SK-N-SH (cell line): ENCODE measurements at regions not wholly inside any gene's neighbourhood (a gene's known extent, or its start where the extent isn't known, plus 50 kb on each side); places are given as distances from the start of the nearest gene placed in this dataset.
"Not testable (repeated sequence)": the region's sequence is repeated elsewhere in the genome, so short reads cannot be mapped to it uniquely, and the experiment has no call there.

Source experiments
- CTCF ChIA-PET: fragments of 300-600, 350-600 bp; formaldehyde crosslinking; extraction: SDS; loops from one replicate; lab custom pipeline; 2021; lab: Yijun Ruan, JAX
- POLR2A ChIA-PET: fragments of 350-600 bp; sonication (Branson Sonifier 250); formaldehyde crosslinking; extraction: SDS; loops from one replicate; lab custom pipeline; 2020; ENCODE audit warnings: antibody characterized with exemption, inconsistent platforms; lab: Yijun Ruan, JAX
- DNase-seq: peaks from one replicate; pipeline ENCODE4 v3.0.0; 2012
- H2AFZ ChIP-seq: fragments of 200-600 bp; sonication (generic); 2 replicates; pipeline ENCODE4 v1.8.1; 2016; ENCODE audit warnings: antibody characterized with exemption, mild to moderate bottlenecking, low read depth
- H3F3A ChIP-seq: fragments of 200-600 bp; sonication (generic); replicated peaks from 2 replicates; pipeline ENCODE3; 2016; ENCODE audit warnings: antibody characterized with exemption, mild to moderate bottlenecking; ENCODE audit not compliant: insufficient read depth
- H3K27ac ChIP-seq, 2 experiments: fragments of 200-500 bp in 1 of 2; fragments of 200-600 bp in 1 of 2; sonication (Bioruptor generic) in 1 of 2; sonication (generic), shearing (Covaris generic) in 1 of 2; 2 replicates each; pipeline versions ENCODE4 v1.5.1 to v1.6.1; 2014 to 2016; ENCODE audit warnings: low read depth in 2 of 2, inconsistent platforms in 1 of 2, low read length in 1 of 2, mild to moderate bottlenecking in 1 of 2, mixed read lengths in 1 of 2
- H3K27me3 ChIP-seq: fragments of 200-600 bp; sonication (generic), shearing (Covaris generic); 2 replicates; pipeline ENCODE4 v1.6.1; 2016; ENCODE audit warnings: mixed run types; ENCODE audit not compliant: insufficient read depth
- H3K36me3 ChIP-seq, 2 experiments: fragments of 200-500 bp in 1 of 2; fragments of 200-600 bp in 1 of 2; sonication (Bioruptor generic) in 1 of 2; sonication (generic) in 1 of 2; replicated peaks in 1 of 2; 2 replicates each; pipeline versions ENCODE3 to v1.5.1; 2014 to 2016; ENCODE audit warnings: low read length in 1 of 2, mild to moderate bottlenecking in 1 of 2; ENCODE audit not compliant: insufficient read depth in 2 of 2, control insufficient read depth in 1 of 2
- H3K4me1 ChIP-seq, 2 experiments: fragments of 200-500 bp in 1 of 2; fragments of 200-600 bp in 1 of 2; sonication (Bioruptor generic) in 1 of 2; sonication (generic), shearing (Covaris generic) in 1 of 2; 2 replicates each; pipeline versions ENCODE4 v1.5.1 to v1.6.1; 2014 to 2016; ENCODE audit warnings: low read depth in 1 of 2, low read length in 1 of 2, mixed run types in 1 of 2; ENCODE audit not compliant: insufficient read depth in 2 of 2, control insufficient read depth in 1 of 2
- H3K4me2 ChIP-seq: fragments of 200-600 bp; sonication (generic), shearing (Covaris generic); 2 replicates; pipeline ENCODE4 v1.6.1; 2017; ENCODE audit warnings: mixed run types
- H3K4me3 ChIP-seq, 2 experiments: fragments of 200-500 bp in 1 of 2; fragments of 200-600 bp in 1 of 2; sonication (Bioruptor generic) in 1 of 2; sonication (generic), shearing (Covaris generic) in 1 of 2; 2 replicates each; pipeline versions ENCODE4 v1.5.1 to v1.8.1; 2014 to 2016; ENCODE audit warnings: low read depth in 2 of 2, inconsistent platforms in 1 of 2, low read length in 1 of 2, mild to moderate bottlenecking in 1 of 2, mixed read lengths in 1 of 2, moderate library complexity in 1 of 2
- H3K79me2 ChIP-seq: fragments of 200-600 bp; sonication (generic); 2 replicates; pipeline ENCODE4 v1.8.1; 2017; ENCODE audit warnings: mild to moderate bottlenecking; ENCODE audit not compliant: insufficient read depth
- H3K9ac ChIP-seq: fragments of 200-600 bp; sonication (generic); 2 replicates; pipeline ENCODE4 v1.6.1; 2017; ENCODE audit warnings: mixed run types
- H3K9me2 ChIP-seq: fragments of 200-600 bp; sonication (generic); 2 replicates; pipeline ENCODE4 v1.6.1; 2017; ENCODE audit warnings: mixed run types
- H3K9me3 ChIP-seq: fragments of 200-600 bp; sonication (generic); 2 replicates; pipeline ENCODE4 v1.6.1; 2017; ENCODE audit warnings: mixed run types, mild to moderate bottlenecking, moderate library complexity
- H4K20me1 ChIP-seq: fragments of 200-600 bp; sonication (generic); 2 replicates; pipeline ENCODE4 v1.6.1; 2017; ENCODE audit warnings: mild to moderate bottlenecking, mixed run types; ENCODE audit not compliant: insufficient read depth
- CHD2 ChIP-seq: fragments of 150-350 bp; IDR thresholded peaks from 2 replicates; pipeline ENCODE4 v1.6.1; 2018; ENCODE audit warnings: low read length; ENCODE audit not compliant: partially characterized antibody
- ELF1 ChIP-seq: IDR thresholded peaks from 2 replicates; pipeline ENCODE4 v1.4.0; 2012
- EZH2phosphoT487 ChIP-seq: fragments of 200-600 bp; sonication (generic); IDR thresholded peaks from 2 replicates; pipeline ENCODE4 v1.6.1; 2017; ENCODE audit warnings: low read depth, mixed run types, mild to moderate bottlenecking, antibody characterized with exemption, moderate library complexity, borderline replicate concordance
- GATA2 ChIP-seq: sonication (generic); formaldehyde crosslinking; IDR thresholded peaks from 2 replicates; pipeline ENCODE4 v1.5.0; 2020; ENCODE audit warnings: mild to moderate bottlenecking, missing genetic modification reagents
- JUND ChIP-seq: IDR thresholded peaks from 2 replicates; pipeline ENCODE4 v1.4.0; 2012
- MEF2A ChIP-seq: IDR thresholded peaks from 2 replicates; pipeline ENCODE4 v1.4.0; 2012; ENCODE audit warnings: low read depth, borderline replicate concordance
- POLR2AphosphoS5 ChIP-seq: IDR thresholded peaks from 2 replicates; pipeline ENCODE4 v1.6.1; 2012; ENCODE audit warnings: low read depth, low read length
- RCOR1 ChIP-seq: fragments of 150-350 bp; IDR thresholded peaks from 2 replicates; pipeline ENCODE4 v1.6.1; 2017; ENCODE audit warnings: antibody characterized with exemption, low read length
- RFX5 ChIP-seq: IDR thresholded peaks from 2 replicates; pipeline ENCODE4 v1.6.1; 2012; ENCODE audit warnings: mild to moderate bottlenecking, improper control_type of control experiment, low read length
- RXRA ChIP-seq: IDR thresholded peaks from 2 replicates; pipeline ENCODE4 v1.4.0; 2012; ENCODE audit warnings: low read depth, mild to moderate bottlenecking, borderline replicate concordance
- SIN3A ChIP-seq: IDR thresholded peaks from 2 replicates; pipeline ENCODE4 v1.6.1; 2012; ENCODE audit warnings: low read depth, mild to moderate bottlenecking, low read length, moderate library complexity, borderline replicate concordance
- SMC3 ChIP-seq: IDR thresholded peaks from 2 replicates; pipeline ENCODE4 v1.6.1; 2012; ENCODE audit warnings: low read depth, low read length, improper control_type of control experiment
- TAF1 ChIP-seq: IDR thresholded peaks from 2 replicates; pipeline ENCODE4 v1.6.1; 2012; ENCODE audit warnings: low read depth, mild to moderate bottlenecking, low read length, moderate library complexity, borderline replicate concordance
- WGBS: methylation state at CpG from one replicate; pipeline ENCODE4 v1.1.6; 2017; ENCODE audit warnings: low lambda C conversion rate; 5-methylcytosine and 5-hydroxymethylcytosine counted together
- TF ChIP-seq, protein P1 (sequence below): fragments of 200-600 bp; sonication (generic); IDR thresholded peaks from 2 replicates; pipeline ENCODE4 v1.6.1; 2017; ENCODE audit warnings: antibody characterized with exemption, mild to moderate bottlenecking, moderate library complexity
- TF ChIP-seq, protein P2 (sequence below): fragments of 150-350 bp; IDR thresholded peaks from 2 replicates; pipeline ENCODE4 v1.6.1; 2016; ENCODE audit warnings: mild to moderate bottlenecking, low read depth, low read length
- TF ChIP-seq, protein P3 (sequence below): IDR thresholded peaks from 2 replicates; pipeline ENCODE4; 2012
- TF ChIP-seq, protein P4 (sequence below): IDR thresholded peaks from 2 replicates; pipeline ENCODE4 v1.4.0; 2012; ENCODE audit warnings: low read depth

DNA sequence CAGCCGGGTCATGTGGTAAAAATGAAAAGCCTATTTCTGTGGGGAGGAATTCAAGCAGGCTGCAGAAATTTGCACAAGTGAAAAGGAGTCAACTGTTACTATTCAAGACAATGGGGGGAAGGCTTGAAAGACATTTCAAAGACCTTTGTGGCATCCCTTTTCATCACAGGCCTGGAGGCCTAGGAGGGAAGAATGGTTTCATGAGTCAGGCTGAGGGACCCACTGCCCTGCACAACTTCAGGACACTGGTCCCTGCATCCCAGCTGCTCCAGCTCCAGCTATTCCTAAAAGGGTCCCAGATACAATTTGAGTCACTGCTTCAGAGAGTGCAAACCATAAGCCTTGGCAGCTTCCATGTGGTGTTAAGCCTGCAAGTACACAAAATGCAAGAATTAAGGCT, 85.3 kb upstream of the POU3F4 start:
- DNase-seq: no peak
- 3% methylated on average over 1 of the region's 1 CpG for WGBS
- POLR2A ChIA-PET: no interaction called here

DNA sequence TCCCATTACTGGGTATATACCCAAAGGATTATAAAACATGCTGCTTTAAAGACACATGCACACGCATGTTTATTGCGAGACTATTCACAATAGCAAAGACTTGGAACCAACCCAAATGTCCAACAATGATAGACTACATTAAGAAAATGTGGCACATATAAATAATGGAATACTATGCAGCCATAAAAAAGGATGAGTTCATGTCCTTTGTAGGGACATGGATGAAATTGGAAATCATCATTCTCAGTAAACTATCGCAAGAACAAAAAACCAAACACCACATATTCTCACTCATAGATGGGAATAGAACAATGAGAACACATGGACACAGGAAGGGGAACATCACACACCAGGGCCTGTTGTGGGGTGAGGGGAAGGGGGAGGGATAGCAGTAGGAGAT, 65.5 kb upstream of the POU3F4 start:
- H2AFZ ChIP-seq, H3K27me3 ChIP-seq, H3K4me2 ChIP-seq, H4K20me1 ChIP-seq, POLR2A ChIA-PET, DNase-seq, H3K4me3 ChIP-seq, H3K9me3 ChIP-seq, CTCF ChIA-PET, H3K36me3 ChIP-seq, H3K27ac ChIP-seq, H3K9ac ChIP-seq, H3K4me1 ChIP-seq, H3F3A ChIP-seq, H3K9me2 ChIP-seq, H3K79me2 ChIP-seq: not testable (repeated sequence)
- 0% methylated on average over 3 of the region's 3 CpGs for WGBS

More for the DNA sequence above, 85.3 kb upstream of the POU3F4 start:
- H3K4me3 ChIP-seq: no peak overlapping the region
- H3K9ac ChIP-seq: no peak overlapping the region
- H3K79me2 ChIP-seq: no peaks in the 10 kb centered on the region
- H4K20me1 ChIP-seq: no peaks in the 10 kb centered on the region
- TF ChIP-seq, protein P1, sequence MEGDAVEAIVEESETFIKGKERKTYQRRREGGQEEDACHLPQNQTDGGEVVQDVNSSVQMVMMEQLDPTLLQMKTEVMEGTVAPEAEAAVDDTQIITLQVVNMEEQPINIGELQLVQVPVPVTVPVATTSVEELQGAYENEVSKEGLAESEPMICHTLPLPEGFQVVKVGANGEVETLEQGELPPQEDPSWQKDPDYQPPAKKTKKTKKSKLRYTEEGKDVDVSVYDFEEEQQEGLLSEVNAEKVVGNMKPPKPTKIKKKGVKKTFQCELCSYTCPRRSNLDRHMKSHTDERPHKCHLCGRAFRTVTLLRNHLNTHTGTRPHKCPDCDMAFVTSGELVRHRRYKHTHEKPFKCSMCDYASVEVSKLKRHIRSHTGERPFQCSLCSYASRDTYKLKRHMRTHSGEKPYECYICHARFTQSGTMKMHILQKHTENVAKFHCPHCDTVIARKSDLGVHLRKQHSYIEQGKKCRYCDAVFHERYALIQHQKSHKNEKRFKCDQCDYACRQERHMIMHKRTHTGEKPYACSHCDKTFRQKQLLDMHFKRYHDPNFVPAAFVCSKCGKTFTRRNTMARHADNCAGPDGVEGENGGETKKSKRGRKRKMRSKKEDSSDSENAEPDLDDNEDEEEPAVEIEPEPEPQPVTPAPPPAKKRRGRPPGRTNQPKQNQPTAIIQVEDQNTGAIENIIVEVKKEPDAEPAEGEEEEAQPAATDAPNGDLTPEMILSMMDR: no peak
- TF ChIP-seq ELF1 (no peak), SMC3 (no peak), RCOR1 (no peak), TAF1 (no peak), POLR2AphosphoS5 (no peak), RXRA (no peak), EZH2phosphoT487 (no peak), RFX5 (no peak), JUND (no peak), GATA2 (CRISPR knock-in tag) (no peak), CHD2 (no peak), MEF2A (no peak), SIN3A (no peak)
- TF ChIP-seq, protein P2, sequence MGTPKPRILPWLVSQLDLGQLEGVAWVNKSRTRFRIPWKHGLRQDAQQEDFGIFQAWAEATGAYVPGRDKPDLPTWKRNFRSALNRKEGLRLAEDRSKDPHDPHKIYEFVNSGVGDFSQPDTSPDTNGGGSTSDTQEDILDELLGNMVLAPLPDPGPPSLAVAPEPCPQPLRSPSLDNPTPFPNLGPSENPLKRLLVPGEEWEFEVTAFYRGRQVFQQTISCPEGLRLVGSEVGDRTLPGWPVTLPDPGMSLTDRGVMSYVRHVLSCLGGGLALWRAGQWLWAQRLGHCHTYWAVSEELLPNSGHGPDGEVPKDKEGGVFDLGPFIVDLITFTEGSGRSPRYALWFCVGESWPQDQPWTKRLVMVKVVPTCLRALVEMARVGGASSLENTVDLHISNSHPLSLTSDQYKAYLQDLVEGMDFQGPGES: no peak
- TF ChIP-seq, protein P3, sequence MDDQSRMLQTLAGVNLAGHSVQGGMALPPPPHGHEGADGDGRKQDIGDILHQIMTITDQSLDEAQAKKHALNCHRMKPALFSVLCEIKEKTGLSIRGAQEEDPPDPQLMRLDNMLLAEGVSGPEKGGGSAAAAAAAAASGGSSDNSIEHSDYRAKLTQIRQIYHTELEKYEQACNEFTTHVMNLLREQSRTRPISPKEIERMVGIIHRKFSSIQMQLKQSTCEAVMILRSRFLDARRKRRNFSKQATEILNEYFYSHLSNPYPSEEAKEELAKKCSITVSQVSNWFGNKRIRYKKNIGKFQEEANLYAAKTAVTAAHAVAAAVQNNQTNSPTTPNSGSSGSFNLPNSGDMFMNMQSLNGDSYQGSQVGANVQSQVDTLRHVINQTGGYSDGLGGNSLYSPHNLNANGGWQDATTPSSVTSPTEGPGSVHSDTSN: no peak
- TF ChIP-seq, protein P4, sequence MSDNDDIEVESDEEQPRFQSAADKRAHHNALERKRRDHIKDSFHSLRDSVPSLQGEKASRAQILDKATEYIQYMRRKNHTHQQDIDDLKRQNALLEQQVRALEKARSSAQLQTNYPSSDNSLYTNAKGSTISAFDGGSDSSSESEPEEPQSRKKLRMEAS: no peak
- no peak overlapping the region for H3K27ac ChIP-seq
- no peak overlapping the region for H2AFZ ChIP-seq
- H3K4me2 ChIP-seq: no peak overlapping the region
- H3K27me3 ChIP-seq: no peaks in the 10 kb centered on the region
- H3K36me3 ChIP-seq: no peaks in the 10 kb centered on the region
- no peaks in the 10 kb centered on the region for H3F3A ChIP-seq
- no peaks in the 10 kb centered on the region for H3K4me1 ChIP-seq
- CTCF ChIA-PET: no interaction called here
- H3K9me2 ChIP-seq: no peaks in the 10 kb centered on the region
- H3K9me3 ChIP-seq: no peaks in the 10 kb centered on the region
